Right lobe of liver (tissue), 4 donors: ENCODE measurements at regions not wholly inside any gene's neighbourhood (a gene's known extent, or its start where the extent isn't known, plus 50 kb on each side); places are given as distances from the start of the nearest gene placed in this dataset.

Experiments
- POLR2A ChIP-seq: fragments of 450-650 bp; IDR thresholded peaks from one replicate; pipeline ENCODE4 v1.6.1; 2017; ENCODE audit warnings: antibody characterized with exemption, mild to moderate bottlenecking
- TF ChIP-seq, protein P1 (sequence below), 4 donors: fragments of 200-600 bp in 3 of 4; fragments of 450-650 bp in 1 of 4; IDR thresholded peaks; one replicate each; pipeline versions ENCODE4 v1.5.1 to v1.8.0; 2016 to 2022; ENCODE audit warnings: antibody characterized with exemption in 4 of 4, mild to moderate bottlenecking in 2 of 4
- donor health status: DM: no; HTN: no; CAD: no.
- donor health status: DM: no; HTN: no; CAD: no.
- donor health status: DM: no; HTN: yes; CAD: no.

DNA sequence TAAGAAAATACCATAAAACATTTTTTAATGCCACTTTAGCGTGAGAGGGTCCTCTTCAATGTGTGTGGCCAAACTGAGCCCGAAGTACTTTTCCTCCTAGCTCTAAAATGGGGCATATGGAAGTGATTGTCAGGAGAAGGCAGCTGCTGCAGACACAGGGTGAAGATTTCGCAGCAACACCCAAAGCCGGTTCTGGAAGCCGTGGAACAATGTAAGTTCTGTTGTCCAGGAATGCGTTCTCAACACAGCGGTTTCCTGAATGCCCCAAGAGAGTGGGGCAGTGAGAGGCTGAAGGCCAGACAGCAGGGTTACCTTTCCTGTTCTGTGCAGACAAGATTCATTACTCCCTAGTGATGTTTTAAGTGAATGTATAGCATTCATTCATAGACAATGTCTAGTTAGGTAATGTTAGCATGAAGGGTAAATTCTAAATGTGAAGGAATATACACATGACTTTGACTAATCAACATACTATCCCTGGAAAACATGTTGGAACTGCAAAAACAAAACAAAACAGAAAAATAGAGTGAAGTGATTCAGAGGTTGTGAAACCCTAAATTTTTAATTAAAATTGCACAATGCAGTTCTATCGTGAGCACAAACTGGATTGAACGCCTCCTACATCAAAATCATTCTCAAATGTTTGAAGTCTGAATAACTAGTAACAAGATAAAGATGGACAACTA lies 197.0 kb upstream of the SEMA6A start:
- TF ChIP-seq, protein P1, sequence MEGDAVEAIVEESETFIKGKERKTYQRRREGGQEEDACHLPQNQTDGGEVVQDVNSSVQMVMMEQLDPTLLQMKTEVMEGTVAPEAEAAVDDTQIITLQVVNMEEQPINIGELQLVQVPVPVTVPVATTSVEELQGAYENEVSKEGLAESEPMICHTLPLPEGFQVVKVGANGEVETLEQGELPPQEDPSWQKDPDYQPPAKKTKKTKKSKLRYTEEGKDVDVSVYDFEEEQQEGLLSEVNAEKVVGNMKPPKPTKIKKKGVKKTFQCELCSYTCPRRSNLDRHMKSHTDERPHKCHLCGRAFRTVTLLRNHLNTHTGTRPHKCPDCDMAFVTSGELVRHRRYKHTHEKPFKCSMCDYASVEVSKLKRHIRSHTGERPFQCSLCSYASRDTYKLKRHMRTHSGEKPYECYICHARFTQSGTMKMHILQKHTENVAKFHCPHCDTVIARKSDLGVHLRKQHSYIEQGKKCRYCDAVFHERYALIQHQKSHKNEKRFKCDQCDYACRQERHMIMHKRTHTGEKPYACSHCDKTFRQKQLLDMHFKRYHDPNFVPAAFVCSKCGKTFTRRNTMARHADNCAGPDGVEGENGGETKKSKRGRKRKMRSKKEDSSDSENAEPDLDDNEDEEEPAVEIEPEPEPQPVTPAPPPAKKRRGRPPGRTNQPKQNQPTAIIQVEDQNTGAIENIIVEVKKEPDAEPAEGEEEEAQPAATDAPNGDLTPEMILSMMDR (IDR thresholded peaks at IDR 0.05): no peak
- no peak for TF ChIP-seq POLR2A
